CD4-positive, alpha-beta T cell (primary cell): ENCODE measurements at regions not wholly inside any gene's neighbourhood (a gene's known extent, or its start where the extent isn't known, plus 50 kb on each side); places are given as distances from the start of the nearest gene placed in this dataset.

ENCODE experiments used
- ATAC-seq: fragments of 200-7000 bp; cut with Tn5 transposase; one replicate; pipeline ENCODE4 v1.10.0; 2022; ENCODE audit warnings: mild to moderate bottlenecking; ENCODE audit not compliant: poor library complexity
- CTCF ChIA-PET: fragments of 350-600 bp; sonication (Branson Sonifier 250); formaldehyde crosslinking; loops from one replicate; lab custom pipeline; 2021; ENCODE audit warnings: antibody characterized with exemption, inconsistent platforms; lab: Charles Lee
- POLR2A ChIA-PET: fragments of 350-600 bp; sonication (Branson Sonifier 250); formaldehyde crosslinking; loops from one replicate; lab custom pipeline; 2021; ENCODE audit warnings: antibody characterized with exemption, inconsistent platforms; lab: Charles Lee
- DNase-seq, 14 experiments: peaks; one replicate each; pipeline ENCODE4 v3.0.0-alpha.2; 2013 to 2020; ENCODE audit warnings: mixed read lengths in 2 of 14
- H3K27ac ChIP-seq, 2 donors: one replicate each; pipeline versions ENCODE4 v1.5.1 to v1.7.0; 2013; ENCODE audit warnings: low read length in 2 of 2, low read depth in 1 of 2, mild to moderate bottlenecking in 1 of 2
- H3K27me3 ChIP-seq, 2 experiments: 1 replicate in 1 of 2; 2 replicates in 1 of 2; pipeline versions ENCODE4 v1.6.1 to v1.7.0; 2013; ENCODE audit warnings: low read length in 2 of 2, control low read depth in 1 of 2, mild to moderate bottlenecking in 1 of 2, moderate library complexity in 1 of 2; ENCODE audit not compliant: insufficient read depth in 2 of 2, control insufficient read depth in 1 of 2
- H3K36me3 ChIP-seq: one replicate; pipeline ENCODE4 v1.6.1; 2013; ENCODE audit warnings: low read length, control low read depth; ENCODE audit not compliant: insufficient read depth
- H3K4me1 ChIP-seq: one replicate; pipeline ENCODE4 v1.6.1; 2013; ENCODE audit warnings: low read length, control low read depth; ENCODE audit not compliant: insufficient read depth
- H3K4me3 ChIP-seq: one replicate; pipeline ENCODE4 v1.5.1; 2013; ENCODE audit warnings: mild to moderate bottlenecking, low read length, moderate library complexity
- H3K9me3 ChIP-seq, 2 experiments: 1 replicate in 1 of 2; 2 replicates in 1 of 2; pipeline versions ENCODE4 v1.6.1 to v1.7.0; 2013; ENCODE audit warnings: low read length in 2 of 2, mild to moderate bottlenecking in 2 of 2, control low read depth in 1 of 2, moderate library complexity in 1 of 2; ENCODE audit not compliant: control insufficient read depth in 1 of 2, insufficient read depth in 1 of 2
- H3K27ac Mint-ChIP-seq: one replicate; pipeline ENCODE4 v1.8.0; 2020; ENCODE audit warnings: mixed read lengths
- H3K27me3 Mint-ChIP-seq: one replicate; pipeline ENCODE4 v1.8.0; 2021; ENCODE audit warnings: mixed read lengths
- H3K36me3 Mint-ChIP-seq: one replicate; pipeline ENCODE4 v1.8.0; 2021; ENCODE audit warnings: low read depth, mixed read lengths
- H3K4me1 Mint-ChIP-seq: one replicate; pipeline ENCODE4 v1.8.0; 2021; ENCODE audit warnings: low read depth, mixed read lengths
- H3K4me3 Mint-ChIP-seq: one replicate; pipeline ENCODE4 v1.8.0; 2020; ENCODE audit warnings: mild to moderate bottlenecking, mixed read lengths
- H3K9me3 Mint-ChIP-seq: one replicate; pipeline ENCODE4 v1.8.0; 2020; ENCODE audit warnings: mixed read lengths
- intact Hi-C, 2 experiments: fragments of 100-400 bp; cut with DNase I in 1 of 2; cut with micrococcal nuclease in 1 of 2; formaldehyde crosslinking; loops; one replicate each; pipeline versions ENCODE4 v1.15.1 to v1.9.0; 2023 to 2025; cut with DNase I, micrococcal nuclease
- TF ChIP-seq, protein P1 (sequence below): fragments of 200-600 bp; IDR thresholded peaks from one replicate; pipeline ENCODE4 v1.8.0; 2022; ENCODE audit warnings: antibody characterized with exemption, mild to moderate bottlenecking

DNA sequence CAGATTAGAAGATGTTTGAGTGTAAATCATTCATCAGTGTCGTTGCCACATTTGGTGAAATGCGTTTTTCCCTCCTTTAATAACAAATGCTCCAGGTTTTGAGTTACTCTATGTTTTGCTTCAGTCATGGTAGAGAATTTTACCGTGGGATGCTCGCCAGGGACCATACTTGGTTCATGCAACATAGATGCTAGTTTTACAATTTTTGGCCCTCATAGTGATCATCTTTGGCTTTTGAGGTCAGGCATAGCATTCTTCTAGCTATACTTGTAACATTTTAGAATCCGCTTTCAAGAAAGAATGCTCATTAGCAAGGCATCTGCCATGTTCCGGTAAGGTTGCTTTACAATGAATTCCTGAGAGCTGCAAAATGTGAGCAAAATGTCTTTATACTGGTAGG is 147.2 kb downstream of the SPCS3 start:
- Mint-ChIP-seq H3K36me3 (no peaks in the 10 kb centered on the region), H3K27me3 (no peaks in the 10 kb centered on the region), H3K27ac (no peak overlapping the region), H3K9me3 (peaks cover 8% of the 10 kb centered on the region), H3K4me1 (no peaks in the 10 kb centered on the region), H3K4me3 (no peak overlapping the region)
- POLR2A ChIA-PET: no interaction called here
- ATAC-seq (no peak), DNase-seq (no peak)
- TF ChIP-seq, protein P1, sequence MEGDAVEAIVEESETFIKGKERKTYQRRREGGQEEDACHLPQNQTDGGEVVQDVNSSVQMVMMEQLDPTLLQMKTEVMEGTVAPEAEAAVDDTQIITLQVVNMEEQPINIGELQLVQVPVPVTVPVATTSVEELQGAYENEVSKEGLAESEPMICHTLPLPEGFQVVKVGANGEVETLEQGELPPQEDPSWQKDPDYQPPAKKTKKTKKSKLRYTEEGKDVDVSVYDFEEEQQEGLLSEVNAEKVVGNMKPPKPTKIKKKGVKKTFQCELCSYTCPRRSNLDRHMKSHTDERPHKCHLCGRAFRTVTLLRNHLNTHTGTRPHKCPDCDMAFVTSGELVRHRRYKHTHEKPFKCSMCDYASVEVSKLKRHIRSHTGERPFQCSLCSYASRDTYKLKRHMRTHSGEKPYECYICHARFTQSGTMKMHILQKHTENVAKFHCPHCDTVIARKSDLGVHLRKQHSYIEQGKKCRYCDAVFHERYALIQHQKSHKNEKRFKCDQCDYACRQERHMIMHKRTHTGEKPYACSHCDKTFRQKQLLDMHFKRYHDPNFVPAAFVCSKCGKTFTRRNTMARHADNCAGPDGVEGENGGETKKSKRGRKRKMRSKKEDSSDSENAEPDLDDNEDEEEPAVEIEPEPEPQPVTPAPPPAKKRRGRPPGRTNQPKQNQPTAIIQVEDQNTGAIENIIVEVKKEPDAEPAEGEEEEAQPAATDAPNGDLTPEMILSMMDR: no peak
- Histone ChIP-seq H3K9me3 (peaks cover 0 to 11% of the 10 kb centered on the region in 2 experiments), H3K4me1 (no peaks in the 10 kb centered on the region), H3K27me3 (no peaks in the 10 kb centered on the region), H3K36me3 (no peaks in the 10 kb centered on the region), H3K27ac (no peak overlapping the region), H3K4me3 (no peak overlapping the region)
- CTCF ChIA-PET: no interaction called here
- intact Hi-C loops: no loop called here

DNA sequence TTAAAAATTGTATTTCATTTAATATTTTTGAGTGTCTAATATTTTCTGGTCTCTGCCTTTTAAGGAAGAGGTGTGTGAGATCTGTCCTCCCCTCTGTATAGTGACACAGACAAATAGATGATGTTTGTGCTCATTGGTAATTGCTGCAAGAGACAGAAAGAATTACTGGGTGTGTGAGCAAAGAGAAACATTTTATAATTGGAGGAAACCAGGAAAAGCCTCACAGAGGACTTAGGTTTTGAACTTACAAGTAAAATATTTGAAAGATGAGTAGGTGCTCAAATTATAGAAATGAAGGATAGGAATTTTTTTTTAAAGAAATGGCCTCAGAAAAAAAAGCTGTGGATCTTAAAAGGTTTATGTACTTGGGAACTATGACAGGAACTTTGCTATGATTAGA is 149.8 kb downstream of the SPCS3 start:
- Mint-ChIP-seq H3K36me3 (no peaks in the 10 kb centered on the region), H3K9me3 (peaks cover 10% of the 10 kb centered on the region), H3K4me1 (no peaks in the 10 kb centered on the region), H3K4me3 (no peak overlapping the region), H3K27ac (no peak overlapping the region), H3K27me3 (no peaks in the 10 kb centered on the region)
- ChIA-PET POLR2A (no interaction called here), CTCF (interaction anchor here (0.7 kb wide), 1 partner anchor 9 kb away, joined by 3 read pairs; no protein-coding TSS in a partner anchor)
- no peaks in the 10 kb centered on the region for H3K27me3 ChIP-seq
- H3K36me3 ChIP-seq: no peaks in the 10 kb centered on the region
- intact Hi-C loops: no loop called here
- H3K4me3 ChIP-seq: no peak overlapping the region
- H3K27ac ChIP-seq: no peak overlapping the region
- ATAC-seq (no peak), DNase-seq (no peak)
- TF ChIP-seq, protein P1: no peak
- H3K4me1 ChIP-seq: no peaks in the 10 kb centered on the region
- H3K9me3 ChIP-seq: peaks cover 0 to 4% of the 10 kb centered on the region in 2 experiments

DNA sequence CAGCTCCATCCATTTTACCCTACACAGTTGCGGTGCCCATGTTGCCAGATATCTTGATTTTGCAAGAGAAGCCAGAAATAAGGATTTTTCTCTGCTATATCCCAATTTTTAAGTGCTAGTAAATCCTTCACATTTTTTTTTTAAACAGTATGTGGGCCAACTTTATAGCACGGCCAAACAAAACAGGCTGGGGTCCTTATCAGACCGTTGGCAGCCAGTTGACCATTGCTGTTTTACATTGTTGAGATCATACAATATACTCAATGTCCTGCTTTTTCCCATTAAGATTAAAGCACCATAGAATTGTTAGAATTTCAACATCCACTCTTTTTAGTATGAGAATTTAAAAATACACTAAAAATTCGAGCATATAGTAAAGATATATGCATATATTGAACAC is 150.9 kb downstream of the SPCS3 start:
- Mint-ChIP-seq H3K27ac (no peak overlapping the region), H3K27me3 (no peaks in the 10 kb centered on the region), H3K4me1 (no peaks in the 10 kb centered on the region), H3K9me3 (peaks cover 14% of the 10 kb centered on the region), H3K36me3 (no peaks in the 10 kb centered on the region), H3K4me3 (no peak overlapping the region)
- intact Hi-C loops: no loop called here
- TF ChIP-seq, protein P1: no peak
- no peak for ATAC-seq
- ChIA-PET CTCF (no interaction called here), POLR2A (no interaction called here)
- no peak overlapping the region for H3K4me3 ChIP-seq
- no peak for DNase-seq
- H3K36me3 ChIP-seq: no peaks in the 10 kb centered on the region
- H3K9me3 ChIP-seq: peaks cover 0 to 4% of the 10 kb centered on the region in 2 experiments
- no peak overlapping the region for H3K27ac ChIP-seq
- H3K4me1 ChIP-seq: no peaks in the 10 kb centered on the region
- H3K27me3 ChIP-seq: no peaks in the 10 kb centered on the region
